ENCODE measurements at regions not wholly inside any gene's neighbourhood (a gene's known extent, or its start where the extent isn't known, plus 50 kb on each side); places are given as distances from the start of the nearest gene placed in this dataset.

DNA sequence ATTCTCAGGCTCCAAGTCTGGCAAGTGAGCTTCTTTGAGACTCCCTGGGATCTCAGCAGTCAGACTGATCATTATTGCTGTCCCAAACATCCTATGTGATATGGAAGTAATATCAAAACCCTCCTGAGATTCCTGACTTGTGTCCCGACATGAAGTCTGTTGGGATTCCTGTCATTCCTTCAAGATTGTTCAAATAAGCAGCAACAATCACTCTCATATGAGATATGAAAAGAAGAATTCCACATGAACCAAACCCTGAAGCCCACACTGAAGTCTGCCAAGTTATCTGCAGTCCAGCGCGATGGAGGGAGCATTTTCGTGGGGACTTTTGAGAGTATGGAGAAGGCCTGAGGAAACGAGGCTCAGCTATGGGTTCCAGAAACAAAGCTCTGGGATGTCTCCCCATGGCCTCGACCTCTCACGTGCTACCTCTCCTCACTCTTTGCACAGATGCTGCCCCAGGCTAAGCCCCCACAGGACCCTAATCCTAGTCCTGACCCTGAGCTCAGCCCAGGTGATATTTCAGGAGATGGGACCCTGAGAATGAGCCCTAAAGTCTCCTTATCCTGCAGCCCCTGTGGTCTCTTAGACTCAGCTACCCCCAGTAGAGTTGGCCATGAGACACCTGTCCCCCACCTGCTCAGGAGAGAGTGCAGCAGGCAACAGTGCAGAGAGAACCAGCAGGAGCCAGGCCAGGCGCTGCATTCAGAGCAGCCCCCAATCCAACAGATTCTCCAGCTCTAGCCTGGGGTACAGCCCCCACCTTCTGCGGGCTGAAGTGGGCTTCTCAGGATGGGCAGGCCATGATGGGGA, 100.2 kb downstream of the GGTLC2 start:
- DNase-seq (ENCODE audit: low read depth, low spot score), result no peak

DNA sequence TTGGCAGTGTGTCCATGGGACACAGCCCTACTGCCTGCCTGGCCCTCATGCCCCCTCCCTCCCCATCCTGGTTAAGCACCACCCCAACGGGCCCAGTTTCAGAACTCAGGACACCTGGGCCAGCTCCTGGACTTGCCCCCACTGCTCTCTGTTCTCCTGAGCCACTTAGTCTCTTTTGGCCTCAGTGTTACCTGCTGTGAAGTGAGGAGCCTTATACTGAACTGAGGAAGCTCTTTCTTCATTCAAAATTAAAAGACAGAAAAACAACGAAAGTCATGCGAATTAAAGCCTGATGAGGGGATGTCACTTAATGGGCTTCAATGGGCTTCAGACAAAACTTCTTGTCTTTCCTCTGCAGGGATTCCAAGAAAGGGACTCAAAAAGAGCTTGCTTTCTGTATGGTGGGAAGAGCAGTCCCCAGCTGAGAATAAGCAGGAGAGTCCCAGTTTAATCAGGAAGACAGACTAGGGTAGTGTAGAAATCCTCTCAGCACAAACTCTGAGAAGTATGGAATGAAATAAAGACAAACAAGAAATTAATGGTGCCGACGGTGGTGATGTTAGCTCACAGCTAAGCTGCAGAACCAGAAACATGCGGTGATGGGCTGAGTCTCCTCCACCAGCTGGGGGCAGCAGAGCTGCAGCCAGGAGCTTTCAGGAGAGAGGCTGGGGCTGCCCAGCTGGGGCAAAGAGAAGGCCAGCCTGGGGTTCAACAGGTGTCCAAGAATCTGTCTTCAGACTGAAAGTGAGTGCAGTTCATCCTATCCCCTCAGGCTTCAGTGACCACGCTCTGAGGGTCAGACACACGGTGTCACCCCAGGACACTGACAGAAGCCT, 101.0 kb downstream of the GGTLC2 start:
- no peak for DNase-seq (ENCODE audit: low read depth, low spot score)

DNA sequence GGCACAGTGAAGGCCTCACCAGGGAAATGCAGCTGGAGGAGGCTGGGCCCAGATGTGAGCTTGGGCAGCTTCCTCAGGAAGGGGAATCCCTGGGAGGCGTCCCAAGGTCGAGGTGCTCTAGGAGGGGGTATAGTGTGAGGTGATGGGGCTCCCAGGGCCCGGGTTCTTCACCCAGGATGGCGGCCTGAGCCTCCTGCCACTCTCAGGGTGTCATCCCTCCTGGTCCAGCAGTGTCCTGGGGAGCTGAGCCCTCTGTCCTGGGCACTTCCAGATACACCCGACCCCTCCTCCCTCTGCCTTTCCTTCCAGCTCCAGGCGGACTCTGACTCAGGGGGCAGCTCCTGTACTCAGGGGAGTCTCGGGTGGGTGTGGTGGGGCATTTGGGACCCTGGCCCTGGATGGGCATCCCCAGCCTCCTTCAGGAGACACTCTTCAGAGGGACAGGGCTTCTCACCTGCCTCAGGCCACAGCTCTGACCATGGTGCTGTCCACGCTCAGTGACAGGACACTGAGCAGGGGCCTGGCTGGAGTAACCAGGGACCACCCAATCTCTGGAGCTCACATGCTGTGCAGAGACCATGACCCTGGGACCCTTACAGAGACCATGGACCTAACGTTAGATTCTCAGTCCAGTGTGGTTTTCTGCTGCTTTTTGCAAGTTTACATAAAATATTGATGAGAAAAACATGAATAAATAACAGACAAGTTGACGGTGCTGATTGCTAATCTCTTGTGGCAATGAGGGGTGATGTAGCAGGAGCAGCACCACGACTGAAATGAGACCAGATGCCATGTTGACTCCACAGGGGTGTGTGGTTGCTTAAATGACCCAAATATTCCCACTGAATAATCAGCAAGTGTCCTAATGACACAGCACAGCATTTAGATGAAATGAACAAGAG, 101.9 kb downstream of the GGTLC2 start:
- no peak for DNase-seq (ENCODE audit: low read depth, low spot score)

DNA sequence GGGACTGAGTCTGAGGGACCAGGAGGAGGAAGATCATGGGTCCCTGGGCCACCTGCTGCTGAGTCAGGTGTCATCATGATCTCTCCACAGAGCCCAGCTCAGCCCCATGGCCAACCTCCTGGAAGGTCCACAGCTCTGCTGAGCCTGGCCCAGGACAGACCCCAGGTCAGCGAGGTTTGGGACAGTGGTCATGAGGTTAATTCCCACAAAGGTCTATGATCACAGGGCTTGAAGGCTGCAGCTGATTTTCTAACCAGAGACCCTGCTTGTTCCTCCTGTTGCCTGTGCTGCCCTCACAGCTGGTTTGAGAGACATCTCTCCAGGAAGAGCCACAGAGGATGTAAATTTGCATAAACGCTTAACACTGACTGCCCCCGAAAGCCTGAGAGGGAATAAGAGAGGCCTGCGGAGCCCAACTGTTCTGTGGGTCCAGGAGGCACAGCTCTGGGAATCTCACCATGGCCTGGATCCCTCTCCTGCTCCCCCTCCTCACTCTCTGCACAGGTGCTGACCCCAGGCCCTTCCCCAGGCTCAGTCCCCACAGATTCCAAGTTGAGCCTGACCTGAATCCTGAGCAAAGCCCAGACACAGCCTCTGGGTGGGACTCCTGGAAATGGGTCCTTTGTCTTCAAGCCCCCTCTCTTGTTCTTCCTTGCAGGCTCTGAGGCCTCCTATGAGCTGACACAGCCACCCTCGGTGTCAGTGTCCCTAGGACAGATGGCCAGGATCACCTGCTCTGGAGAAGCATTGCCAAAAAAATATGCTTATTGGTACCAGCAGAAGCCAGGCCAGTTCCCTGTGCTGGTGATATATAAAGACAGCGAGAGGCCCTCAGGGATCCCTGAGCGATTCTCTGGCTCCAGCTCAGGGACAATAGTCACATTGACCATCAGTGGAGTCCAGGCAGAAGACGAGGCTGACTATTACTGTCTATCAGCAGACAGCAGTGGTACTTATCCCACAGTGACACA, 102.8 kb downstream of the GGTLC2 start:
- DNase-seq (ENCODE audit: low read depth, low spot score), result no peak

DNA sequence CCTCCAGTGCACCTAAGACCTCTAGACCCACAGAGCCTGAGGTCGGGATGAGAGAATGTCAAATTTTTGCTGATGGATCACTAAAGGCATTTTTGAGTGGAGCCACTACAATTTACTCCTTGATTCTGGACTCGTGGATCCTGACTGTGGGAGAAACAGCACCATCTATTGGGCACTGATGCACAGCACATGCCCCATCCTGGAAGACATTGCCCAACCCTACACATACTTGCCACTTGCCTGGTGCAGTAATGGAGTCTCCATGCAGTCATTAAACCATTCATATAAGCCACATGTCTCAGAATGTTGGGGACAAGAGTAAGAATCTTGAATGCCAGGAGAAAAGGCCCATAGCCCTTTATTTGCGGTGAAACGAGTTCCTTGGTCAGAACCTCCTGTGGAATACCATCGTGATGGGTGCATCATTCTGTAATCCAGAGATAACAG, 103.9 kb downstream of the GGTLC2 start:
- no peak for DNase-seq (ENCODE audit: low read depth, low spot score)

DNA sequence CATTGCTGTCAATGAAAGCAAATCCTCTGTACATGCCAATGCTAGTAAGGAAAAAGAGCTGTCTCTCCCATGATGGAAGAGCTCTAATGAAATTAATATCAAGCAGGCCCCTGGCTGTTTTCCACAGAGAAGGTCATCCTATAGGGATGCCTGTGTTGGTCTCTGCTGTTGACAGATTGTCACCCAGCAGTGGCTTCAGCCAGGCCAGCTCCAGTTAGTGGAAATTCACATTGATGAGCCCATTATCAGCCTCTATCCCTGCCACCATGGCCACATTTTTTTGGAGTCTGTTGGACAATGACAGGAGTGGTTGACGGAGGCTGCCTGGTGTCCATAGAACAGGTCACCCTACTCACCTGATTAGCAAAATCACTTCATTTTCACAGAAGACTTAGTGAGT, 104.3 kb downstream of the GGTLC2 start:
- DNase-seq (ENCODE audit: low read depth, low spot score), result no peak

DNA sequence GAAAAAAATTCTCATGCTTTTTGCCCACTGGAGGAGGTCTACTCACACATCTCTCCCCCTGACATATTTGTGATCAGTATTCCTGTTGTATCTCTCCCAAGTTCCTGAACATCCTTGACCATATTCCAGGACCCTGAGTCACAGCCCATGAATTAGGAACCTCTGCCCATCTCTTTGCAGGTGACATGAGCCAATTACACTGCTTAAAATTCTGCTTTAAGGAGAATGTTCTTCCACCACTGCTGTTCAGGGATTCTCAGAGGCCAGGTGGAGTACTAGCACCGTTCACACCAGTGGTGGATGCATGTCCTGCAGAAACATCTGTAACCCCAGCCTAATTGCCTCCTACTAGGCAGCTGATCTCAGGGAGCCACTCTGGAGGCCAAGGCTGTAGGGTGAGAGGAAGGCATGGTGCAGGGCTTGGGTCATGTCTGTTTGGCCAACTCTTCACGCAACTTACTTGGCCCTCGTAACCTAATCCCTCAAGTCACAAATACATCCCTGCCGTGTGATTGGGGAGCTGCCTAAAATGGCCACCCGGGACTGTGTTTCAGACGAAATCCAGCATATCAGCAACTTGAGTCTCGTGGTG, 104.8 kb downstream of the GGTLC2 start:
- DNase-seq (ENCODE audit: low read depth, low spot score), result no peak

DNA sequence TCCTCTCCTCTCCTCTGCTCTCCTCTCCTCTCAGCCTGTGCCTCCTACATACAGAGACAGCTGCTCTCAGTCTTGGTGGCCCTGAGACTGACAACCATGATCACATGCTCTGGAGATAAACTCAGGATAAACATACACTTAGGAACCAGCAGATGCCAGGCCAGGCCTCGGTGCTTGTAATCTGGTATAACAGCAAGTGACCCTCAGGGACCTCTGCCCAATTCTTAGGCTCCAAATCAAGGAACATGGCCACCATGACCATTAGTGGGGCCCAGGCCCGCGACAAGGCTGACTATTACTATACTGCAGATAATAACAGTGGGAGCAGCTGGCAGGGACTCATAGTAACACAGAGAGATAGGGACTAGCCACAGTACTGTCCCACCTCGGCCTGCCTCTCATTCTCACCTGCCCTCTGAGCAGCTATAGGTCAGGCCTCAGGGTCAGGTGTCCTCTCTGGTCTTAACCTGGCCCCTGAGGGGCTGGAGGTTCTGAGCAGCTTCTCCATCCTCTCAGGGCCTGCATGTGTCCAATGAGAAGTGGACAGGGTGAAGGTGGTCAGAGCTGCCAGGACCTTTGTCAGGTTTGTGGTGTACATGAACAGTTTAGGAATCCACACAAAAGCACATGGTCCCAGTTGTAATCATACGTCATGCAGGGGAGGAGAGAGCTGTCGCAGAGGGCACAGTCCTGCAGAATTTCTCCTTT, 106.1 kb downstream of the GGTLC2 start:
- no peak for DNase-seq (ENCODE audit: low read depth, low spot score)

DNA sequence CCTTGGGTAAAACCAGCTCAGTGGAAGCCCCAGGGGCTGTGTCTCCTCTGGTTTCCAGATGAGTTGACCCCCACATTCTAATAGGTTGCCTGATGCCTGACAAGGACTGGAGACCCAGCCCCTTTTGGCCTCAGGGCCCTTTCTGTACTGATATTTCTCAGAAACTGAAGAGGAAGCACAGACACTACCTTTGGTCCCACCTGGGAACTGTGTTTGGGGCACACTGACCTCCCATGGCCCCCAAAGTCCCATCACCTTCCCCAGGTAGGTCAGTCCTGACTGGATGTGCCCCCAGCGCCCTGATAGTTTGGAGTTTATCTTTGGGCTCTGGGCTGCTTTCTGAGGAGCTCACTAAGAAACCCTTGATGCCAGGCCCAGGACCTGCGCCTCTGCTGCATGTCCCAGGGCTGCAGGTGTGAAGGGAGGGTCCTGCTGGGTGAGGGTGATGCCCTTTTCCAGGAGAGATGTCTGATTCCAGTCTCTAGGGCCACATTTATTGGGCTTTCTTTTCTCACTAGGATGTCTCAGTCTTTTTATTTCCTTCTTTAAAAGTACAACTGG, 106.7 kb downstream of the GGTLC2 start:
- no peak for DNase-seq (ENCODE audit: low read depth, low spot score)

DNA sequence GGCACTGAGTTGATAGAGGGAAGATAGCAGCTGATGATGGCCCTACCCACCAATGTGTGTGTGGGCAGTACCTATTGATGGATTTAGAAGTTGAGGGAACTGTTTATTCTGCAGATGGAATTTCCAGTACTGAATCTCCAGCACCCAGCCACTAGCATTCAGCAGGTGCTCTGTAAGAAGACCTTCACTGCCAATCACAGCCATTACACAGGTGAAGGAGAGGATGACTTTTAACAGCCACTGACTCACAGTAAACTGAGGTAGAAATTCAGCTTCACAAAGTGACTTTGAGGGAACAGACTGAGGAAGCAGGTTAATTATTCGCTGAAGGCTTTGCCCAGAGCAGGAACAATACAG, 107.8 kb downstream of the GGTLC2 start:
- no peak for DNase-seq (ENCODE audit: low read depth, low spot score)

DNA sequence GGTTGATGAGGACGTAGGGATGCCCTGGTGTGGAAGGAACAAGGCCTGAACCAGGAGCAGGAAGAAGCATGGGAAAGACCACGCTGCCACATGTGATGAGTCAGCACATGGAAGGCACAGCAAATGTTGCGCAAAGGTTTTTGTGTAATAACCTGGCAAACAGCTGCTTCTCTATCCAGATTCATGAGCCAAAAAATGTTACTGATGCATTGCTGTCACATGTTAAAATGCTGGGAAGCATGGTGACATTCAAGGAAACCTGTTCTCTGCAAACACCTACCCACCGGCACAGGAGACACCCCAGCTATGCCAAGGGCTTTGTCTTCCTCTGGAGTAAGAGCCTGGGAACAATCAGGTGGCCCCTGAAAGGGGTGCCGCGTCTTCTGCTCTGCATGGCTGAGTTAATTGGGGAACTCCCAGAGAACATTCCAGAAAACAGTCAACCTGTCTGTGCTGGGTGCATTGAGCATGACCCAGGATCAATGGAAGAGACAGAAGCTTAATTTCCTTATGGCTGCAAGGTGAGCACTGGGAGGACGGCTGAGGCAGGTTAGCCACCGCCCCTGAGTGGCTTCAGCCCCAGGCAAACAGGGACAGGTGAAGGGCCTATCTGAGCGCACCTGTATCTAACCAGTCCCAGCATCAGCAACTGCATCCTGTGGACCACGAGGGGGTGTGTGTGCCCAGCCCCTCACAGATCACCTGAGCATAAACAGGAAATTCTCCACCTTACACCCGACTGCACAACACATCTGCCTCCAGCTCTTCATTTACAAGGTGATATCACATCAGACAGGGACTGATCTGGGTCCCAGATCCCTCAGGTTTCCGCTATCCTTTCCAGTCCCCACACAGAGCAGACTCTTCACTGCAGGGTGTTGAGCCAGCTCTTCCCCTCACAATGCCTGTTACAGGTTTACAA, 108.4 kb downstream of the GGTLC2 start:
- no peak for DNase-seq (ENCODE audit: low read depth, low spot score)

DNA sequence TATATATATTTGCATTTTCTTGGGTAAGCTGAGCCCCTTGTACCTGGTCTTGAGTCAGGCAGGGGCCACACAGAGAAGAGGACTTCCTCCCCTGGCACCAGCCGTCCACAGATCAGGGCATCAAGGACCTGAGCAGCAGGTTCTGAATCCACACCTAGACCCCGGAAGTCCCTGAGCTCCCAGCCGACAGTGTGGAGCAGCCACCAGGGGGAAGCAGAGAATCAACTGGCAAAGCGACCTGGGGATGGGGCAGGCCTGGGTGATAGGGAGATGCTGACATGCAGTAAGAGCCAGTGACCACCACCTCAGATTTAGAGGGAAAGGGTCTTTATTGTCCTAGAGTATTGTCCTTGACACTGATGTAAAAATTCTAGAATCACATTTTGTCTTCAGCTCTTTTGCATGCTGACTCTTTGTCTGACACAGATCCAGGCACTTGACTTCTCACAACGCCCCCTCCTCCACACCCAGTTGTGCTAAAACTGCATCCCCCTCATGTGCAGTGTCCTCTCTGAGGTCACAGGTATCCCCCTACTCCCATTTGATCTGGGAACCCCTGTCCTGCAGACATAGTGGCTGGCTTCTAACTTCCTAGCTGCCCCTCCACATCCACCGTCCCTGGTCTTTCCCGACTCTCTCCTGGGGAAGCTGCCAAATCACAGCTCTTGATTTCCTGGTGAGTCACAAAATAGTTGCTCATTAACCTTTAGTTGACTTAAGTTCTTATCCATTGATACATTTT, 109.3 kb downstream of the GGTLC2 start:
- DNase-seq (ENCODE audit: low read depth, low spot score), result peak; percentile 63

DNA sequence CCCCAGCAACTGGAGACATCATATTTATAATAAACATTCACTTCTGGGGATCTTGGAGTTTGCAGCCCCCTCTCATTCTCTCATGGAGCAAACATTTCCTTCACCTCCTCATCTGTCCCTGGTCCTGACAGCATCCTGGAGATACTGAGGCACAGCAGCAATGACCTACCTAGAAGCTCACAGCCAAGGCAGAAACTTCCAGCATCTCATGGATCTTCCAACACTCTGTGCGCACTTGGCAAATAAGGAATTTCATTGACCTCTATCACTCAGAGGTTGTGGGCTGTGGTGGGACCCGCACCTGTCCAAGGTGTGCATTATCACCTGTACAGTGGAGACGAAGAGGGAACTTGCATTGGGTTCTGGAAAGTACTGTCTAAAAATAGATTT, 109.8 kb downstream of the GGTLC2 start:
- DNase-seq (ENCODE audit: low read depth, low spot score), result no peak

DNA sequence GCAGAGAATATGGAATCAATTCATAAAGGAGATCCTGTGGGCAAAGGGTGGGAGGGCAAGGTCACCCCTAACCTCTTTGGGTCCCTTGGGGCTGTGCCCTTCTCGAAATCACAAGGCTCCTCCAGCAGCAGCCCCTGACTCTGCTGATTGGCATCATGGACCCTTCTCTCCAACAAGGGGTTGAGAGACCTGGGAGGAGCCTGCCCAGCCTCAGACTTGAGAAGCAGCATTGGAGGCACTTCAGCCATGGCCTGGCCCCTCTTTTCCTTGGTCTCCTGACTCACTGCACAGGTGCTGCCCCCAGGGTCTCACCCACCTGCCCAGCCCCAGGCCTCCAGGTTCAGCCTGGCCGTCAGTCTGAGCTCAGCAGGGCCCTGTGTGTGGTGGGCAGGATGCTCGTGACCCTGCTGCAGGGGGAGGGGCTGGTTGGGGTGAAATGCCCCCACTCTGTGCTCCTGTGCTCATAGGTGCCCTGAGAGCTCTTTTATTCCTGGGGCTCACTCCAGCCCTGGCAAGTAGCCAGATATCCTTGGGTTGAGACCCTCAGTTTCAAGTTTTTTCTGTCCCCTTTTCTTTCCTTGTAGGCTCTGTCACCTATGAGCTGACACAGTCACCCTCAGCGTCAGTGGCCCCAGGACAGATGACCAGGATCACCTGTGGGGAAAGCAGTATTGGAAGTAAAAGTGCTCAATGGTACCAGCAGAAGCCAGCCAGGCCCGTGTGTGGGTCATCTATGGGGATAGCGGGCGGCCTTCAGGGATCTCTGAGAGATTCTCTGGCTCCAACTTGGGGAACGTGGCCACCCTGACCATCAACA, 110.8 kb downstream of the GGTLC2 start:
- no peak for DNase-seq (ENCODE audit: low read depth, low spot score)

DNA sequence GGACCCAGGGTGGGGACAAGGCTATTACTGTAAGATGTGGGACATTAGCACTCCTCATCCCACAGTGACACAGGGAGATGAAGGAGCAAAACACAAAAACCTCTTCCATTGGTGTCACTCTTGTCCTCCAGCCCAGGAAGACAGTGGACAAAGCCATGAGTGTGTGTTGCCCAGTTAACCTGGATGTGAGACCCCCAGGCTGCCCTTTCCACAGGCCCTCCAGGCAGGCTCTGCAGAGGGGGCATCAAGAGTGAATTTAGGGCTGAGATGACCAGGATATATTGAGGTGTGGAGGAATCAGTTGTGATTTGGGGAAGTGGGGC, 111.3 kb downstream of the GGTLC2 start:
- no peak for DNase-seq (ENCODE audit: low read depth, low spot score)

DNA sequence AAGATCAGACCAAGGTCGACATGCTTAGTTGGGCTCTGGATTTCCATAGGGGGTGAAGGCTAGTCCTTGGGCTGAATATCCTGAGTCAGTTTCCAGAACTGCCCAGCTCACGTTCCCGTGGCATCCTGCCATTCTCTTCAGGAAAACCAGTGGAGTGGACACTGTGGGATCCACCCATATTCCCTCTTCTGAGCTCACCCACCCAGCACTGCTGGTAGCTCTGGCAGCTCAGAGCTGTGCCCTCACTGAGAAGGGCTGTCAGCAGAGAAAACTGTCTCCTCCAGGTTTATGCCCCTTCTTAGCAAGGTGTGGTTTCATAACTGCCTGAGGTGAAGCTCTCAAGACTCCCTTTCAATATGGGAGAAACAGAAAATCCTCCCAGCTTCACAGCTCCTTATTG, 111.7 kb downstream of the GGTLC2 start:
- DNase-seq (ENCODE audit: low read depth, low spot score), result no peak

Measured in activated CD4-positive, CD25-positive, alpha-beta regulatory T cell treated with anti-CD3 and anti-CD28 coated beads, Interleukin-2, amount 50 U/mL, for 16 hours (primary cell).